Urinary bladder (tissue), 3 donors: ENCODE measurements at regions not wholly inside any gene's neighbourhood (a gene's known extent, or its start where the extent isn't known, plus 50 kb on each side); places are given as distances from the start of the nearest gene placed in this dataset.

Experiments
- DNase-seq: peaks from one replicate; pipeline ENCODE4 v3.0.0-alpha.2; 2015; ENCODE audit errors: extremely low spot score
- H3K27ac ChIP-seq: one replicate; pipeline ENCODE4 v1.5.1; 2013; ENCODE audit warnings: low read depth, mild to moderate bottlenecking, moderate library complexity
- H3K36me3 ChIP-seq: one replicate; pipeline ENCODE4 v1.6.1; 2013; ENCODE audit warnings: mild to moderate bottlenecking, moderate library complexity; ENCODE audit not compliant: insufficient read depth
- H3K4me1 ChIP-seq: one replicate; pipeline ENCODE4 v1.6.1; 2013; ENCODE audit warnings: mild to moderate bottlenecking, moderate library complexity; ENCODE audit not compliant: insufficient read depth
- H3K4me3 ChIP-seq: one replicate; pipeline ENCODE4 v1.5.1; 2013; ENCODE audit warnings: low read depth, low read length
- WGBS: extraction: QIAGEN DNeasy Blood & Tissue Kit; methylation state at CpG from one replicate; pipeline ENCODE4 v1.1.7; 2013; 5-methylcytosine and 5-hydroxymethylcytosine counted together
- donor health status: healthy with polysubstance abuse.
- donor health status: healthy.

DNA sequence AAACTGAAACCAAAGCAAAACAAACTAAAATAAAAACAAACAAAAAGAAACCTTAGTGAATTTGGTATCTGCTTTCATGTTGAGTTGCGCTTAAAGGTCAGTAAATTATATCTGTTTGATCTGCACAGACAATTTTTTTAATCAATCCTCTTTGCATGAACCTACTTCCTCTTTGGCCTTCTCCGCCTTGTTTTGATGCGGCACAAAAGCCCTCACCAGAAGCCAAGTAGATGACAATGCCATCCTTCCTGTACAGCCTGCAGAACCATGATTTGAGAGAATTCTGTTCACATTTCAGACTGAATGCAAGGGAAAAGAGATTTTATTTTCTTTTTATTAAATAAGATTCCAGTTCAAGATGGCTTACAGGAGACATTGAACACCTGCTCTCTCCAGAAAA lies 473.6 kb upstream of the FTMT start:
- WGBS = 68% methylated on average over 3 of the region's 3 CpGs

DNA sequence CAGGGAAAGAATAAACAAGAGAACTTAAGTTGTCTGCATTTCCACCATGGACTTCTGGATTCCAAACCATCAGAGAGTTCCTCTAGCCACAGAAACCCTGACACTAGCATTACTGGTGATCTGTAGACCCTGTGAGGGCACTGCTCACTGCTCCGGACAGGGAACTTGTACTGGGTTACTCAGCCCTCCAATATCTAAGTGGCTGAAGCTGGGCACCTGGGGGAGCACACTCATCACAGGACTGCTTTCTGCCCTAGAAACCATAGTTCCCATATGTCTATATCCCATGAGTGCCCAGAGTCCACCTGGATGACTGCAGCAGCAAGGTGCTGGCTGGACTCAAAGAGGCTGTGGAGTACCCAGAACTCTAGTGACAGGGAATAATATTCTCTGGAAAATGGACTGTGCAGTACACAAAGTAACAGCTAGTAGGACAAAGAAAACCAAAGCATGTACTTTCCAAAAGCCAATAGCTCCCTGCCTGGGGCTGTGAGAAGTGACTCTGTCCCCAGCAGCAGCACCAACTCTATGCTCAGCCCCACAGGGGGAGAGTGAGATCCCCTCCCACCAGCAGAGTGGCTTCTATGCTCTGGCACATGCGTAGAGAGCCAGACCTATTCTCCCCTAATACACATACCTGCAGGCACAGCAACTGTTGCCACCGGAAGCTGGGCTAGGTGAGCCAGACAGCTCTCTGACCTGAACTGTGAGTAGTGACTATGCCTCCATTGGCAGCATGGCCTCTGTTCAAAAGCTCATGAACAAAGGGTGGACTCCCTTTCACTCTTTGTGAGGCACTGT lies 472.9 kb upstream of the FTMT start:
- no peaks in the 10 kb centered on the region for H3K36me3 ChIP-seq
- DNase-seq = no peak
- H3K27ac ChIP-seq = no peak overlapping the region
- H3K4me1 ChIP-seq = peaks cover 3% of the 10 kb centered on the region
- 84% methylated on average over 3 of the region's 3 CpGs for whole genome bisulfite sequencing
- no peak overlapping the region for H3K4me3 ChIP-seq

More for the DNA sequence above, 473.6 kb upstream of the FTMT start:
- Histone ChIP-seq H3K4me1 (peaks cover 3% of the 10 kb centered on the region), H3K27ac (no peak overlapping the region), H3K36me3 (no peaks in the 10 kb centered on the region), H3K4me3 (no peak overlapping the region)
- DNase-seq = no peak

DNA sequence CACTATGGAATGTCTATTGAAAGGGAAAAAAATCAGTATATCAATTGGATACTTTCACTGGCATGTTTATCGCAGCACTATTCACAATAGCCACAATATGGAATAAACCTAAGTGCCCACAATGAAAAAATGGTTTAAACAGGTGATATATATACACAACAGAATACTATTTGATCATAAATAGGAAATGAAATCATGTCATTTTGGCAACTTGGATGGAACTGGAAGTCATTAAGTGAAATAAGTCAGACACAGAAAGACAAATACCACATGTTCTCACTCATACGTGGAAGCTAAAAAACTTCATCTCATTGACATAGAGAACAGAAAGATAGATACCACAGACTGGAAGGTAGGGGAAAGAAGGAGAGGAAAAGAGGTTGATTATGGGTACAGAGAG lies 471.6 kb upstream of the FTMT start:
- DNase-seq = no peak
- peaks cover 3% of the 10 kb centered on the region for H3K4me1 ChIP-seq
- no peaks in the 10 kb centered on the region for H3K36me3 ChIP-seq
- WGBS = 81% methylated on average over 2 of the region's 2 CpGs
- no peak overlapping the region for H3K4me3 ChIP-seq
- no peak overlapping the region for H3K27ac ChIP-seq

DNA sequence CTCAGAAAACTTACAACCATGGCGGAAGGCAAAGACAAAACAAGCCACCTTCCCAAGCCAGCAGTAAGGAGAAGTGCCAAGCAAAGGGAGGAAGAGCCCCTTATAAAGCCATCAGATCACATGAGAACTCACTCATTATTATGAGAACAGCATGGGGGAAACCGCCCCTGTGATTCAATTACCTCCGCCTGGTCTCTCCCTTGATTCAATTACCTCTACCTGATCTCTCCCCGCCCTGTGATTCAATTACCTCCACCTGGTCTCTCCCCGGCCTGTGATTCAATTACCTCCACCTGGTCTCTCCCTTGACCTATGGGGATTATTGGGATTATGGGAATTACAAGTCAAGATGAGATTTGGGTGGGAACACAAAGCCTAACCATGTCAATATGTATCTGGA lies 467.3 kb upstream of the FTMT start:
- no peak overlapping the region for H3K27ac ChIP-seq
- WGBS = 89% methylated on average over 5 of the region's 5 CpGs

DNA sequence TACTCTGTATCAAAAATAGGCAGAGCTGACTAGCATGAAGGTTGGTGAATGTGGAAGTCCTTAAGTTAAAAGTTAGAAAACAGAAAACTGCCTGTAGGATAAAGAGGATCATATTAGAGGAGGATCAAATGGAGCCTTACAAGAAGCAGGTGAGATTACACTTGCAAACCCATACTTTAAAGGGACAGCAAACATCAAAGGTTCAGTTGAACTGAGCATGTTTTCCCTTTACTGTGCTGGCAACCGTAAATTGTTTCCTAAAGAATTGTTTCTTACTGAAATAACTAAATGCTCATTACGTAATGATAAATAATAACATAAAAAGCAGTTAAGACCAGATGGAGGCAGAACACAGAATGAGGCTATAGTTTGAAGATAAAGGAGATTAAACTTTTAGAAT lies 465.3 kb upstream of the FTMT start:
- Histone ChIP-seq H3K36me3 (no peaks in the 10 kb centered on the region), H3K27ac (no peak overlapping the region), H3K4me3 (no peak overlapping the region), H3K4me1 (no peaks in the 10 kb centered on the region)
- DNase-seq = no peak
- WGBS = 27% methylated on average over 2 of the region's 2 CpGs

More for the DNA sequence above, 467.3 kb upstream of the FTMT start:
- DNase-seq = no peak
- H3K4me1 ChIP-seq = no peaks in the 10 kb centered on the region
- H3K4me3 ChIP-seq = no peak overlapping the region
- no peaks in the 10 kb centered on the region for H3K36me3 ChIP-seq

DNA sequence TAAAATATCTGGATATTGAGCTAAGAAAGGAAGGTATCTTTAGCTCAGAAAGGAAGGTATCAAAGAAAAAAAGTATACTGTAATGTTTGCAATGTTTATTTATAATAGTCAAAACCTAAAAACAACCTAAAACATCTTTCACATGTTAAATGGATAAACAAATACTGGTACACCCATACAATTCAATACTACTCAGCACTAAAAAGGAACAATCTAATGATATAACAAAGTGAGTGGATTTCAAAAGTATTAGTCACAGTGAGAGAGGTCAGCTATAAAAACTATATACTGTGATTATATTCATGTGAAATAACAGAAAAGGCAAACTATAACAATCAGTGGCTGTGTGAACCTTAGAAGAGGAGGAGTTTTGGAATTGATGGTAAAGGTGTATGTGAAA lies 455.0 kb upstream of the FTMT start:
- Histone ChIP-seq H3K27ac (no peak overlapping the region), H3K36me3 (no peaks in the 10 kb centered on the region), H3K4me1 (no peaks in the 10 kb centered on the region), H3K4me3 (no peak overlapping the region)
- no peak for DNase-seq

DNA sequence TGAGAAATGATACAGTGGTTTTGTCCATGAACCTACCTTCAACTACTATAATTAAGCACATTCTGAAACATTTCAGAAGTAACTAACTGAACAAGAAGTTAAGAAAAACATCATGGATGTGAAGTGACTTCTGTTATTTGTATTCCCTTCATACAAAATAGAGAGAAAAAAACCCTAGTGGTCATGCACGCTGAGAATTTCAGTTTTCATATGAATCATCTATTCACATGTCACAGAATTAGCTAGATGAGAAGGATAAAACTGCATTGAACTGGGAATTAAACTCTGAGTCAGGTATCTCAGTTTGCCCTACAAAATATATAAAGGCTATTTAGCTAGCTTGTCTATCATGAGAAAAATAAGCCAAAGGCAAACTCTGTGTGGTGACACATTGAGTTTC lies 451.8 kb upstream of the FTMT start:
- Histone ChIP-seq H3K4me3 (no peak overlapping the region), H3K36me3 (no peaks in the 10 kb centered on the region), H3K27ac (no peak overlapping the region), H3K4me1 (no peaks in the 10 kb centered on the region)
- WGBS = 75% methylated on average over 1 of the region's 1 CpG
- DNase-seq = no peak

DNA sequence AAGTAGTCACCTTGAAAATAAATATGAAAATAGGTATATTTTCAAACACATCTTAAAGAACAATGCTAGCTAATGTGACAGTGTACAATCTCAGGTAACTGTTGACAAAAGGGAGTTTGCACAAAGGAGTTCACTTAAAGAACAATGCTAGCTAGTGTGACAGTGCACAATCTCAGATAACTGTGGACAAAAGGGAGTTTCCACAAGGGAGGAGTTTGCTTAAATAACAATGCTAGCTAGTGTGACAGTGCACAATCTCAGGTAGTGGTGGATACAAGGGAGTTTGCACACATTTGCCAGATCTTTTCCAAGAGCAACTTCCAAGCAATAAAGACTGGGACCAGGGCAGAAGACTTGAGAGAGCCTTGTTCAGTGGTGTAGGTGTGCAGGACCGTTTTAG lies 442.9 kb upstream of the FTMT start:
- H3K4me1 ChIP-seq = no peaks in the 10 kb centered on the region
- WGBS = 63% methylated on average over 1 of the region's 1 CpG
- no peaks in the 10 kb centered on the region for H3K36me3 ChIP-seq
- H3K27ac ChIP-seq = no peak overlapping the region
- H3K4me3 ChIP-seq = no peak overlapping the region
- no peak for DNase-seq

DNA sequence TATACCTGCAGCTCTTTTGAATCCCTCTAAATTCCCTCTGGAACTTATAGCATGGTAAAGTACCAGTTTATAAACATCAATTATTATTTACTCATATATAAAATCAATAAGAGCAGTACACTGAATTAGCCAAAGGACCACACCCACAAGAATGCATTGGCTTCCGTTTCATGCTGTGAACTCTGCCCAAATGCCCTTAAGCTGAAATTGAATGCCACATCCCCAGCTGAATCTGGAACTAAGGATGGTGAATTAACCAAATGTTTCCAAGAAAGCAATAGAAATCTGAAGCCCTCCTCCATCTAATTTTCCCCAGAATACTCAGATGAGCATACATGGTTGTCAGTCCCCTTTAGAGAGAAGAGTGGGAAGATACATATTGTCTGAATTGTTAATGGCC lies 436.4 kb upstream of the FTMT start:
- Histone ChIP-seq H3K36me3 (no peaks in the 10 kb centered on the region), H3K4me1 (no peaks in the 10 kb centered on the region), H3K4me3 (no peak overlapping the region), H3K27ac (no peak overlapping the region)
- 60% methylated on average over 1 of the region's 1 CpG for WGBS
- DNase-seq = no peak

DNA sequence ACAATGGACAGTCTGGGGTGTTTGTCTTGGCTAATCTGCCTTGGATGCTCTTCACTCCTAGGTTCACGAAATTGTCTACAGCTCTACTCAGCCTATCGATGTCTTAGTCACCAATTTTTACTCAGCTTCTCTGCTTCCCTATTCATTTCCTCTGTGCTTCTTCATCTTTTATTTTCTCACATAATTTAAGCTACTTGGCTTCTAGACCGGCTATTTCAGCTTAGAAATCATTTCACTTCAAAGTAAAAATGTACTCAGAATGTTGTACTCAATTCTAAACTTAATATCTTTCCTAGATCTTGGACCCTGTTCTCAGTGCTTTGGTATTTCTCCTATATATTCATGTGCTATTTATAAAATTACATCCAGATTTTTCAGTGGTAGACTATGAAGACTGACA lies 430.0 kb upstream of the FTMT start:
- WGBS = 70% methylated on average over 3 of the region's 3 CpGs

DNA sequence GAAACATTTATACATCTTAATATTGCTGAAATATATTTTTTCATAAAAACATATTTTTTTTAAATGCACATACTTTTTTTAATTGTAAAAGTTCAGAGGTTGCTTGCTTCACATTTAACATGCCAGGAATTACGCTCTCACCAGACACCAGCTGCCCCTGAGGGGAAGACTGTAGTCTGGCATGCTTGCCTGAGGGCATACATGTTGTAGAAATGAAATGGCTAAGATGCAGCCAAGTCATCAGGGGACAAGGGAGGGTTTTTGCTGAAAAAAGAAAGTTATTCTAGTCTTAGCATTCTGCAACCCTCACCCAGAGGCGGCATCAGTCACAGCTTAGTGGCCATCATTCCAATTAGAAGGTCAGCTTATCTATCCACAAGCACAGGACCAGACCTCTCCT lies 426.7 kb upstream of the FTMT start:
- 88% methylated on average over 2 of the region's 2 CpGs for WGBS
- Histone ChIP-seq H3K4me3 (no peak overlapping the region), H3K27ac (no peak overlapping the region), H3K4me1 (no peaks in the 10 kb centered on the region), H3K36me3 (no peaks in the 10 kb centered on the region)
- no peak for DNase-seq

More for the DNA sequence above, 430.0 kb upstream of the FTMT start:
- H3K4me1 ChIP-seq = no peaks in the 10 kb centered on the region
- no peaks in the 10 kb centered on the region for H3K36me3 ChIP-seq
- H3K27ac ChIP-seq = no peak overlapping the region
- no peak overlapping the region for H3K4me3 ChIP-seq
- no peak for DNase-seq

DNA sequence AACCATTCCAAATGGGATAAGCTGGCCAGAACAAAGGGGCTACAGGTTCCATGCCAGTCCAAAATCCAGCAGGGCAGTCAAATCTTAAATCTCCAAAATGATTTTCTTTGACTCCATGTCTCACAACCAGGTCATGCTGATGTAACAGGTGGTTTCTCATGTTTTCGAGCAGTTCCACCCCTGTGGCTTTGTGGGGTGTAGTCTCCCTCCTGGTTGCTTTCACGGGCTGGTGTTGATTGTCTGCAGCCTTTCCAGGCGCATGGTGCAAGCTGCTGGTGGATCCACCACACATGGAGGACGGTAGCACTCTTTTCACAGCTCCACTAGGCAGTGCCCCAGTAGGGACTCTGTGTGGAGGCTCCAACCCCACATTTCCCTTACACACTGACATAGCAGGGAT lies 425.5 kb upstream of the FTMT start:
- no peak overlapping the region for H3K4me3 ChIP-seq
- DNase-seq = no peak
- 88% methylated on average over 4 of the region's 4 CpGs for WGBS
- no peak overlapping the region for H3K27ac ChIP-seq
- H3K36me3 ChIP-seq = no peaks in the 10 kb centered on the region
- H3K4me1 ChIP-seq = no peaks in the 10 kb centered on the region

DNA sequence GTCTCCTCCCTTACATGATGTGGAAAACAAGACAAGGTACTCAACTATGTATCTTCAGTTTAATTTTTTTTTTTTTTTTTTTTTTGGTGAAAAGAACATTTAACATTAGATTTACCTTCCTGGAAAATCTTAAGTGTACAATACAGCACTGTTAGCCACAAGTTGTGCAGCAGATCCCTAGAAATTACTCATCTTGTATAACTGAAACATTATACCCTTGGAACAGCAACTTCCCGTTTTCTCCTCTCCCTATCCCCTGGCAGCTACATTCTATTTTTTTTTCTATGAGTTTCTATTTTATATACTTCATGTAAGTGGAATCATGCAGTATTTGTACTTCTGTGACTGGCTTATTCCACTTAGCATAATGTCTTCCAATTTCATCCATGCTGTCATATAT lies 421.9 kb upstream of the FTMT start:
- Histone ChIP-seq H3K4me1 (no peaks in the 10 kb centered on the region), H3K27ac (no peak overlapping the region), H3K4me3 (no peak overlapping the region), H3K36me3 (no peaks in the 10 kb centered on the region)
- 59% methylated on average over 1 of the region's 1 CpG for WGBS
- DNase-seq = no peak

DNA sequence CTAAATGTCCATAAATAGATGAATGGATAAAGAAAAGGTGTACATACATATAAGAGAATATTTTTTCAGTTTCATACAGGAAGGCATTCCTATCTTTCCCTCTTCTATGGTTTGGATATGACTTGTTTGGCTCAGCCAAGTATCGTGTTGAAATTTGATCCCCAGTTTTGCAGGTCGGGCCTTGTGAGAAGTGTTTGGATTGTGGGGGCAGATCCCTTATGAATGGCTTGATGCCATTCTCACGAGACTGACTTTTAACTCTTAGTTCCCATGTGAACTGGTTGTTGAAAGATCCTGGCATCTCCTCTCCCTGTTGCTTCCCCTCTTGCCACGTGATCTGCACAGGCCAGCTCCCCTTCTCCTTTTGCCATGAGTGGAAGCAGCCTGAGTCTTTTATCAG lies 421.1 kb upstream of the FTMT start:
- Histone ChIP-seq H3K36me3 (no peaks in the 10 kb centered on the region), H3K4me1 (no peaks in the 10 kb centered on the region), H3K27ac (no peak overlapping the region), H3K4me3 (no peak overlapping the region)
- 25% methylated on average over 4 of the region's 4 CpGs for WGBS
- no peak for DNase-seq

DNA sequence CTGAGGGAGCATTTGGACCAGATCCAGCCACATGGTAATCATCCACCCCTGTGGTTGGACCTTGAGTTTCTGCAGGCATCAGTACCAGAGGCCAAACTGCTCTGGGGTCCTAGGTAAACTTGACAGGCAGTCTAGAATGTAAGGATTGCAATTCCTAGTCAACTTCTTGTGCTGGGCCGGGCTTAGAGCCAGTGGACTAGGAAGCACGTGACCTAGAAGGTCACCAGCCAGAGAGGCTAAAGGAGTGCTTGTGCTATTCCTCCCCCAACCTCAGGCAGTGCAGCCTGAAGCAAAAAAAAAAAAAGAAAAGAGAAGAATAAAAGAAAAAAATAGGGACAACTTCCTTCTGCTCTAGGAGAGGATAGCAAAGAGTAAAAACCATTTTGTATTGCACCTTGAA lies 406.2 kb upstream of the FTMT start:
- DNase-seq = no peak
- WGBS = 69% methylated on average over 2 of the region's 2 CpGs

More for the DNA sequence above, 406.2 kb upstream of the FTMT start:
- no peaks in the 10 kb centered on the region for H3K4me1 ChIP-seq
- H3K36me3 ChIP-seq = no peaks in the 10 kb centered on the region
- H3K27ac ChIP-seq = no peak overlapping the region
- no peak overlapping the region for H3K4me3 ChIP-seq
